LNCaP clone FGC (cell line): ENCODE measurements at regions not wholly inside any gene's neighbourhood (a gene's known extent, or its start where the extent isn't known, plus 50 kb on each side); places are given as distances from the start of the nearest gene placed in this dataset.

Experiments used
- DNase-seq: peaks from one replicate; pipeline ENCODE4 v3.0.0-alpha.2; 2011; ENCODE audit warnings: low read depth
- H3K4me3 ChIP-seq: 2 replicates; pipeline ENCODE4 v1.5.1; 2011; ENCODE audit warnings: mild to moderate bottlenecking, low read depth, low read length, control low read depth
- CTCF ChIP-seq: IDR thresholded peaks from 2 replicates; pipeline ENCODE4 v1.5.1; 2012; ENCODE audit warnings: mild to moderate bottlenecking; ENCODE audit not compliant: control insufficient read depth, insufficient read depth; ENCODE audit errors: extremely low read depth

GRCh38 chr1:30010506-30011106, 712.8 kb downstream of the MATN1 start:
- H3K4me3 ChIP-seq: no peak overlapping the region
- DNase-seq: no peak
- TF ChIP-seq CTCF: no peak

GRCh38 chr1:30009720-30010119, 713.7 kb downstream of the MATN1 start:
- TF ChIP-seq CTCF: no peak
- no peak overlapping the region for H3K4me3 ChIP-seq
- DNase-seq: no peak

GRCh38 chr1:30008998-30009657, 714.3 kb downstream of the MATN1 start:
- no peak for TF ChIP-seq CTCF
- DNase-seq: no peak
- no peak overlapping the region for H3K4me3 ChIP-seq

GRCh38 chr1:30008372-30008997, 714.9 kb downstream of the MATN1 start:
- no peak for TF ChIP-seq CTCF
- DNase-seq: no peak
- no peak overlapping the region for H3K4me3 ChIP-seq

GRCh38 chr1:30005972-30006619, 717.3 kb downstream of the MATN1 start:
- DNase-seq: no peak
- no peak overlapping the region for H3K4me3 ChIP-seq
- TF ChIP-seq CTCF: no peak

GRCh38 chr1:30001732-30002039, 721.7 kb downstream of the MATN1 start:
- TF ChIP-seq CTCF: no peak
- H3K4me3 ChIP-seq: no peak overlapping the region
- DNase-seq: no peak
